GM12878 (cell line): ENCODE measurements at regions not wholly inside any gene's neighbourhood (a gene's known extent, or its start where the extent isn't known, plus 50 kb on each side); places are given as distances from the start of the nearest gene placed in this dataset.

Experiments
- BHLHE40 ChIP-seq, 2 experiments: fragments of 450-650 bp in 1 of 2; IDR thresholded peaks; 2 replicates each; pipeline ENCODE4 v1.6.1; 2011 to 2017; ENCODE audit warnings: low read depth in 2 of 2, borderline replicate concordance in 1 of 2, improper control_type of control experiment in 1 of 2, low read length in 1 of 2, mild to moderate bottlenecking in 1 of 2
- POLR2A ChIP-seq: IDR thresholded peaks from 2 replicates; pipeline ENCODE4 v1.6.1; 2011; ENCODE audit warnings: low read depth, mild to moderate bottlenecking, low read length
- SMC3 ChIP-seq: IDR thresholded peaks from 2 replicates; pipeline ENCODE4 v1.6.1; 2011; ENCODE audit warnings: low read length, improper control_type of control experiment, borderline replicate concordance
- SP1 ChIP-seq: IDR thresholded peaks from one replicate; pipeline ENCODE4 v1.6.1; 2011; ENCODE audit warnings: low read depth, low read length
- SREBF2 ChIP-seq: IDR thresholded peaks from 2 replicates; pipeline ENCODE4 v1.6.1; 2012; ENCODE audit warnings: mild to moderate bottlenecking, low read length
- TF ChIP-seq, protein P1 (sequence below): fragments of 450-650 bp; formaldehyde crosslinking; IDR thresholded peaks from 2 replicates; pipeline ENCODE4 v1.5.0; 2022; ENCODE audit warnings: mild to moderate bottlenecking, missing genetic modification characterization
- TF ChIP-seq, protein P2 (sequence below): IDR thresholded peaks from 2 replicates; pipeline ENCODE4 v1.6.1; 2012; ENCODE audit warnings: low read depth, low read length, improper control_type of control experiment
- TF ChIP-seq, protein P3 (sequence below): IDR thresholded peaks from 2 replicates; pipeline ENCODE4 v1.6.1; 2012; ENCODE audit warnings: low read depth, low read length, improper control_type of control experiment
- TF ChIP-seq, protein P4 (sequence below), 3 experiments: IDR thresholded peaks in 2 of 3; conservative IDR thresholded peaks in 1 of 3; 2 replicates each; pipeline ENCODE4 v1.5.1; 2011; ENCODE audit warnings: low read depth in 3 of 3, low read length in 3 of 3, mild to moderate bottlenecking in 3 of 3, control low read depth in 2 of 3, moderate library complexity in 2 of 3, inconsistent platforms in 1 of 3, mixed read lengths in 1 of 3; ENCODE audit not compliant: control insufficient read depth in 2 of 3, insufficient read depth in 1 of 3; ENCODE audit errors: extremely low read depth in 1 of 3

DNA sequence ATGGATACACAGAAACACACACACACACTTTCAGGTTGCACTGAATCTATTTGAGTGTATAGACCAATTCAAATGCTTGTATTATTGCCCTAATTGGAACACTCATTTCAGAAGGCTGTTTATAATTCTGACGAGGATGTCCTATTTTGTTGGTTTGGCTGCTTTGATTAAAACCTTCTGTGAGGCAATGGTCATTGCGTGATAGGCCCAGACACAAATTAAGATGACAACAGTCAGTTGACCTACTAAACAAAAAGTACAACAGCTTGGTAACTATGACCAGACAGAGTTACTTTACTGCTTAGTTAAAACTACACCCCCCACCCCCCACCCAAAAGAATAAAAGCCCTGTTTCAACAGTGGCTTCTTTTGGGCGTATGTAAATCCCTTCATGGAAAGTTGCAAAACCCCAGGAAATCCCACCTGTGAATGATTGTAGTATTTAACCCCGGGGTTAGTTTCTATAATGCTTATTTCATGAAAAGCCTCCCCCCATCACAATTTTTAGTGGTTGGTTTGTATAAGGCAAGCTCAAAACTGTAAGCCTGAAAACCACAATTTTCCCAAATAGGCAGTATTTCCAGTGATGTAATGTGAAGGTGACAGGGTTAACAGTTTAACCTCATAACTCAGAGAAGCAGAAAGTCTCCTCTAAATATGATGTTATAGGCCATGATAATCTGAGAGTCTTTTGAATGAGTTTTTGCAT is 340.8 kb downstream of the FGF10 start:
- no peak for TF ChIP-seq SMC3
- TF ChIP-seq, protein P1, sequence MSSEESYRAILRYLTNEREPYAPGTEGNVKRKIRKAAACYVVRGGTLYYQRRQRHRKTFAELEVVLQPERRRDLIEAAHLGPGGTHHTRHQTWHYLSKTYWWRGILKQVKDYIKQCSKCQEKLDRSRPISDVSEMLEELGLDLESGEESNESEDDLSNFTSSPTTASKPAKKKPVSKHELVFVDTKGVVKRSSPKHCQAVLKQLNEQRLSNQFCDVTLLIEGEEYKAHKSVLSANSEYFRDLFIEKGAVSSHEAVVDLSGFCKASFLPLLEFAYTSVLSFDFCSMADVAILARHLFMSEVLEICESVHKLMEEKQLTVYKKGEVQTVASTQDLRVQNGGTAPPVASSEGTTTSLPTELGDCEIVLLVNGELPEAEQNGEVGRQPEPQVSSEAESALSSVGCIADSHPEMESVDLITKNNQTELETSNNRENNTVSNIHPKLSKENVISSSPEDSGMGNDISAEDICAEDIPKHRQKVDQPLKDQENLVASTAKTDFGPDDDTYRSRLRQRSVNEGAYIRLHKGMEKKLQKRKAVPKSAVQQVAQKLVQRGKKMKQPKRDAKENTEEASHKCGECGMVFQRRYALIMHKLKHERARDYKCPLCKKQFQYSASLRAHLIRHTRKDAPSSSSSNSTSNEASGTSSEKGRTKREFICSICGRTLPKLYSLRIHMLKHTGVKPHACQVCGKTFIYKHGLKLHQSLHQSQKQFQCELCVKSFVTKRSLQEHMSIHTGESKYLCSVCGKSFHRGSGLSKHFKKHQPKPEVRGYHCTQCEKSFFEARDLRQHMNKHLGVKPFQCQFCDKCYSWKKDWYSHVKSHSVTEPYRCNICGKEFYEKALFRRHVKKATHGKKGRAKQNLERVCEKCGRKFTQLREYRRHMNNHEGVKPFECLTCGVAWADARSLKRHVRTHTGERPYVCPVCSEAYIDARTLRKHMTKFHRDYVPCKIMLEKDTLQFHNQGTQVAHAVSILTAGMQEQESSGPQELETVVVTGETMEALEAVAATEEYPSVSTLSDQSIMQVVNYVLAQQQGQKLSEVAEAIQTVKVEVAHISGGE (CRISPR knock-in tag) = no peak
- TF ChIP-seq, protein P2, sequence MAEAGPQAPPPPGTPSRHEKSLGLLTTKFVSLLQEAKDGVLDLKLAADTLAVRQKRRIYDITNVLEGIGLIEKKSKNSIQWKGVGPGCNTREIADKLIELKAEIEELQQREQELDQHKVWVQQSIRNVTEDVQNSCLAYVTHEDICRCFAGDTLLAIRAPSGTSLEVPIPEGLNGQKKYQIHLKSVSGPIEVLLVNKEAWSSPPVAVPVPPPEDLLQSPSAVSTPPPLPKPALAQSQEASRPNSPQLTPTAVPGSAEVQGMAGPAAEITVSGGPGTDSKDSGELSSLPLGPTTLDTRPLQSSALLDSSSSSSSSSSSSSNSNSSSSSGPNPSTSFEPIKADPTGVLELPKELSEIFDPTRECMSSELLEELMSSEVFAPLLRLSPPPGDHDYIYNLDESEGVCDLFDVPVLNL = no peak
- TF ChIP-seq, protein P3, sequence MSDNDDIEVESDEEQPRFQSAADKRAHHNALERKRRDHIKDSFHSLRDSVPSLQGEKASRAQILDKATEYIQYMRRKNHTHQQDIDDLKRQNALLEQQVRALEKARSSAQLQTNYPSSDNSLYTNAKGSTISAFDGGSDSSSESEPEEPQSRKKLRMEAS = no peak
- no peak for TF ChIP-seq BHLHE40 (IDR thresholded peaks at IDR 0.05; ENCODE audit: borderline replicate concordance in 1 of 2, low read depth in 2 of 2, low read length in 1 of 2)
- no peak for TF ChIP-seq POLR2A
- no peak for TF ChIP-seq SREBF2
- TF ChIP-seq, protein P4, sequence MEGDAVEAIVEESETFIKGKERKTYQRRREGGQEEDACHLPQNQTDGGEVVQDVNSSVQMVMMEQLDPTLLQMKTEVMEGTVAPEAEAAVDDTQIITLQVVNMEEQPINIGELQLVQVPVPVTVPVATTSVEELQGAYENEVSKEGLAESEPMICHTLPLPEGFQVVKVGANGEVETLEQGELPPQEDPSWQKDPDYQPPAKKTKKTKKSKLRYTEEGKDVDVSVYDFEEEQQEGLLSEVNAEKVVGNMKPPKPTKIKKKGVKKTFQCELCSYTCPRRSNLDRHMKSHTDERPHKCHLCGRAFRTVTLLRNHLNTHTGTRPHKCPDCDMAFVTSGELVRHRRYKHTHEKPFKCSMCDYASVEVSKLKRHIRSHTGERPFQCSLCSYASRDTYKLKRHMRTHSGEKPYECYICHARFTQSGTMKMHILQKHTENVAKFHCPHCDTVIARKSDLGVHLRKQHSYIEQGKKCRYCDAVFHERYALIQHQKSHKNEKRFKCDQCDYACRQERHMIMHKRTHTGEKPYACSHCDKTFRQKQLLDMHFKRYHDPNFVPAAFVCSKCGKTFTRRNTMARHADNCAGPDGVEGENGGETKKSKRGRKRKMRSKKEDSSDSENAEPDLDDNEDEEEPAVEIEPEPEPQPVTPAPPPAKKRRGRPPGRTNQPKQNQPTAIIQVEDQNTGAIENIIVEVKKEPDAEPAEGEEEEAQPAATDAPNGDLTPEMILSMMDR (IDR thresholded peaks at IDR 0.05 in 2 of 3, conservative IDR thresholded peaks at IDR 0.05 in 1 of 3; ENCODE audit: control insufficient read depth in 2 of 3, extremely low read depth in 1 of 3, insufficient read depth in 1 of 3, low read depth in 3 of 3, low read length in 3 of 3) = no peak
- no peak for TF ChIP-seq SP1
